Right lobe of liver (tissue), 4 donors: ENCODE measurements at regions not wholly inside any gene's neighbourhood (a gene's known extent, or its start where the extent isn't known, plus 50 kb on each side); places are given as distances from the start of the nearest gene placed in this dataset.

Source experiments
- POLR2A ChIP-seq: fragments of 450-650 bp; IDR thresholded peaks from one replicate; pipeline ENCODE4 v1.6.1; 2017; ENCODE audit warnings: antibody characterized with exemption, mild to moderate bottlenecking
- TF ChIP-seq, protein P1 (sequence below), 4 donors: fragments of 200-600 bp in 3 of 4; fragments of 450-650 bp in 1 of 4; IDR thresholded peaks; one replicate each; pipeline versions ENCODE4 v1.5.1 to v1.8.0; 2016 to 2022; ENCODE audit warnings: antibody characterized with exemption in 4 of 4, mild to moderate bottlenecking in 2 of 4
- donor health status: DM: no; HTN: no; CAD: no.
- donor health status: DM: no; HTN: no; CAD: no.
- donor health status: DM: no; HTN: yes; CAD: no.

- TF ChIP-seq, protein P1, sequence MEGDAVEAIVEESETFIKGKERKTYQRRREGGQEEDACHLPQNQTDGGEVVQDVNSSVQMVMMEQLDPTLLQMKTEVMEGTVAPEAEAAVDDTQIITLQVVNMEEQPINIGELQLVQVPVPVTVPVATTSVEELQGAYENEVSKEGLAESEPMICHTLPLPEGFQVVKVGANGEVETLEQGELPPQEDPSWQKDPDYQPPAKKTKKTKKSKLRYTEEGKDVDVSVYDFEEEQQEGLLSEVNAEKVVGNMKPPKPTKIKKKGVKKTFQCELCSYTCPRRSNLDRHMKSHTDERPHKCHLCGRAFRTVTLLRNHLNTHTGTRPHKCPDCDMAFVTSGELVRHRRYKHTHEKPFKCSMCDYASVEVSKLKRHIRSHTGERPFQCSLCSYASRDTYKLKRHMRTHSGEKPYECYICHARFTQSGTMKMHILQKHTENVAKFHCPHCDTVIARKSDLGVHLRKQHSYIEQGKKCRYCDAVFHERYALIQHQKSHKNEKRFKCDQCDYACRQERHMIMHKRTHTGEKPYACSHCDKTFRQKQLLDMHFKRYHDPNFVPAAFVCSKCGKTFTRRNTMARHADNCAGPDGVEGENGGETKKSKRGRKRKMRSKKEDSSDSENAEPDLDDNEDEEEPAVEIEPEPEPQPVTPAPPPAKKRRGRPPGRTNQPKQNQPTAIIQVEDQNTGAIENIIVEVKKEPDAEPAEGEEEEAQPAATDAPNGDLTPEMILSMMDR (IDR thresholded peaks at IDR 0.05): no peak
- no peak for TF ChIP-seq POLR2A
Observed at GRCh38 chr5:57772512-57772911, 289.9 kb upstream of the ACTBL2 start.
